HG03060 (cell line): ENCODE measurements at regions not wholly inside any gene's neighbourhood (a gene's known extent, or its start where the extent isn't known, plus 50 kb on each side); places are given as distances from the start of the nearest gene placed in this dataset.

Experiments
- ATAC-seq: cut with Tn5 transposase; IDR thresholded peaks from one replicate; pipeline ENCODE4 v1.9.1; 2021; ENCODE audit warnings: low read depth, moderate number of reproducible peaks; ENCODE audit not compliant: unreplicated experiment

DNA sequence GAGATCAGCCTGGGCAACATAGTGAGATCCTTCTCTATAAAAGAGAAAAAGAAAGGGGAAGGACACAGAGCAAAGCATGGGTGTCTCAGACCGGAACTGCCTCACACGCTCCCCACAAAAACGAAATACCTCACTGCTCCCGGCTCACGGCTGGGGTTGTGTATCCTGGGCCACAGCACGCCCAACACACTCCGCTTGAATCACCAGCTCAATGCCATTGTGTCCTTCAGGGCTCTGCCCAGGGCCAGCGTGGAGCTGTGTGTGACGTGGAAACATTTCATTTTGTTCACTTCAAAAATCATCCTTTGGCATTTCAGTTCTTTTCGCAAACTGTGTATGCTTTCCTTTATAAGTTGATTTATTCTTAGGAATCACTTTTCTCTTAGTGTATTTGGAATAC lies 279.5 kb downstream of the IRX1 start:
- no peak for ATAC-seq

- no peak for ATAC-seq
Measured at GRCh38 chr5:3878267-3878666, 282.6 kb downstream of the IRX1 start.

DNA sequence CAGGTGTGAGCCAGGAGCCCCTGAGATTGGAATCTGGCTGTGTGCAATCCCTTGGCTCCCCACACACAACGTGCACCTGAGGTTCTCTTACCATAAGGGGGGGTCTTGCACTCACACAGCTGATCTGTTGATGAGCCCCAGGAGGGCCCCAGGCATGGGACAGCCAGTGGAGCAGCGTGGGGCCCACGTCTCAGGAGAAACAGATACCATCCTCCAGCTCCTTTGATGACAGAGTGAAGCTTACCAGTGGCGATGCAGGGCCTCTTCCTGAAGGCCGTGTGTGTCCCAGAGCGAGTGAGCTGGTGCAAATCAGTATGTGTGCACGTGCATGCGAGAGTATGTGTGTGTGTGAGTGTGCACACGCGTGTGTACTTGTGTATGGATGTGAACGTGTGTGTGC lies 287.4 kb downstream of the IRX1 start:
- ATAC-seq = no peak

GRCh38 chr5:3886524-3887451 lies 291.2 kb downstream of the IRX1 start:
- no peak for ATAC-seq

GRCh38 chr5:3888310-3888709 lies 292.7 kb downstream of the IRX1 start:
- ATAC-seq = no peak

GRCh38 chr5:3889412-3890142 lies 293.9 kb downstream of the IRX1 start:
- ATAC-seq = no peak

DNA sequence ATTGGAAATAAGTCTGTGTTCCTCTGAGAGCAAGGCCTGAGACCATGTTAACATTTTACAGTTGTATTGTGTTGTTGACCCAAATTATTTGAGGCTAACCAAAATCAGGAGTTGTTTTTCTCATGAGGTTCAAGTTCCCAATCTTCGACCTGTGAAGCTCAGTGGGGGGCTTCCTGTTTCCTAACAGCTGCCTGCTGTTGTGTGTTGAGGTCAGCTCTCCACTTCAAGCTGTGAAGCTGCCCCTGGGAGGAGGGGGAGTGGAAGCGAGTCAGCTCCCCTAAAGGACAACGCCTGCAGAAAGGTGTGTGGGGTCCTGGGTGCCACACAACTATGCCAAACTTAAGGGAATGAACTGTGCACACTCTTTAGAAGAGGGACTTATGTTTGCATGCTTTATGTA lies 295.5 kb downstream of the IRX1 start:
- ATAC-seq = no peak

GRCh38 chr5:3893527-3893926 lies 297.9 kb downstream of the IRX1 start:
- no peak for ATAC-seq

DNA sequence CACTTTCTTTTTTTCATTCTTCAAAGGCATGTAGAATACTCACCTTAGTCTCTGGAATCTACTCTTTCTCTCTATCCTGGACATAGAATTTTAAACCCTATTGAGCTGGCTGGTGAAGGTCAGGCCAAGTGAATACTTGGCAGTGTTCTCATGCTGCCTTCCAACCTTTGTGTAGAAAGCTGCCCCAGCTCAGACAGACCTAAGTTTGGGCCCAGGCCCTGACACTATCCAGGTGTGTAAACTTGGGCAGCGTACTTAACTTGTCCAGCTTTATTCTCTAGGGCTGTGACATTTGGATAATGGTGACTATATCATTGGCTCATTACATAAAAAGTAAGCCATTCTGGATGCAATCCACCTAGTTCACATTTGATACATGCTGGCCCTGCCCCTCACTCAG lies 298.3 kb downstream of the IRX1 start:
- ATAC-seq = no peak

GRCh38 chr5:3896098-3896497 lies 300.5 kb downstream of the IRX1 start:
- ATAC-seq = no peak

- ATAC-seq = no peak
Measured at GRCh38 chr5:3899093-3899492, 303.5 kb downstream of the IRX1 start.

GRCh38 chr5:3904584-3904983 lies 309.0 kb downstream of the IRX1 start:
- ATAC-seq = no peak

DNA sequence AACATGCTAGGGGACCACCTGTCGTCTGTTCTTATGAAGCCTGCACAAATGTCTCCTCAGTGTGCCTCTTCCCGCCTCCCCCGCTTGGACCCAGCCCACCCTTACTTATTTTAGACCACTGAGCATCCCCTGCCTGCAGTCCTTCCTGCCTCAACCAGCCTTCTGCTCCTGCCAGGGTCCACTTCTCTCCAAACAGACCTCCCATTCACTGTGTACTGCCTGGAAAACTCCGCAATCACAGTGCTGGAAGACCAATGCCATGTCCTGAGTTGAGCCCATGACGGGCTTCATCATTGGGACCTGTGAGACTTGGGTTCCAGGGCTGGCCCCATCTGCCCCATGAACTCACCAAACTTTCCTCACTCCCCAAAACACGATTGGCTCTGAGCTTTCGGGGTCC lies 309.4 kb downstream of the IRX1 start:
- no peak for ATAC-seq

DNA sequence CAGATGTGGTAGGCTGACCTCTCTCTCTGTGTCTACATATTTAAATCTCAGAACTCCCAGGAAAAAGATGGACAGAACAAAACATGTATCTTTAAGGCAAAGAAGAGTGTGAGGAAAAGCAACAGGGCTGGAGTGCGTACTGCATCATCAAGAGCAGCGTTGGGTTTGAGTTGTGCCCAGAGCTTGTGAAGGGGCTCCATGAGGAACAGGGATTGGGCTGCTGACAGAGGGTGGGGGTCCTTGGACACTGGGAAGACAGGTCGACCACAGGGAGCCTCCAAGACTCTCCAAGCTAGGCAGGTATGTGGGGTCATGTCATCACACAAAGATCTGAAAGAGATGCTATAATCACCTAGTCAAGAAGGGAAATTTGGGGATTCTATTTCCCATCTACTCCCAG lies 309.9 kb downstream of the IRX1 start:
- no peak for ATAC-seq

DNA sequence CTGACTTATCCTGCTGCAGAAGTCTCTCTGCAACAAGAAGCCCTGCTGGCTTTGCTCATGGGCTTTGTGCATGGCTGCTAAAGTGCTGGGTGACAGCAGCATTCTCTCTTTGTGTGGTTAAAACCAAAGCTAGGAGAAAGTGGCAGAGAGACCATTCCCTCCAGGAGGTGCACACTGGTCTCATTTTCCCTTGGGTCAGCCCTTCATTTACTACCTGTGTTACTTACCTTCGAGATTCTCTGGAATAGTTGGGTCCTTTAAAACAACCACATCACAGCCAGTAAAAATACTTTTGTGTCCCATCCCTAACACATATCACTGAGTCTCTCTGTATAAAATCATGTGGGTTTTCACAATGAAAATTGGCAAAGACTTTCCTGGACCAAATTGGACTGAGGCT lies 315.5 kb downstream of the IRX1 start:
- ATAC-seq = no peak

GRCh38 chr5:3911773-3912172 lies 316.1 kb downstream of the IRX1 start:
- ATAC-seq = no peak

GRCh38 chr5:3912790-3913189 lies 317.2 kb downstream of the IRX1 start:
- no peak for ATAC-seq

DNA sequence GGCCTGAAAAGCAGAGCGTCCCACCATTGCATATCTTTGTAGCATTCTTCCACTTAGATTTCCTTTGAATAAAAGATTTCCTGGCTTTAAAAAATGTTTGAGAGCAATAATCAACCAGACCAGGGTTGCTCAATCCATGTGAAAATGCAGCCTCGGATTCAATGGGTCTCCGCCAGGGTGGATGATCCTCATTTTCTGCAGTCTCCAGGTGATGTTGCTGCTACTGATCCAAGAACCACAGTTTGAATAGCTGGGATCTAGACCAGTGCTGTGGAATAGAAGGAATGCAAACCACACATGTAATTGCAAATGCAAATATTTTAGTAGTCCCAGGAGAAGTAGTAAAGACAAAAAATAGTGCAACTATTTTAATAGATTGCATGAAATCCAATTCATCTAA lies 317.6 kb downstream of the IRX1 start:
- ATAC-seq = no peak

GRCh38 chr5:3925022-3925421 lies 329.4 kb downstream of the IRX1 start:
- ATAC-seq = no peak

- no peak for ATAC-seq
Measured at GRCh38 chr5:3925935-3926334, 330.3 kb downstream of the IRX1 start.

- no peak for ATAC-seq
Measured at GRCh38 chr5:3929799-3930198, 334.2 kb downstream of the IRX1 start.

- no peak for ATAC-seq
Measured at GRCh38 chr5:3931976-3932375, 336.3 kb downstream of the IRX1 start.
